ENCODE measurements at regions not wholly inside any gene's neighbourhood (a gene's known extent, or its start where the extent isn't known, plus 50 kb on each side); places are given as distances from the start of the nearest gene placed in this dataset.

DNA sequence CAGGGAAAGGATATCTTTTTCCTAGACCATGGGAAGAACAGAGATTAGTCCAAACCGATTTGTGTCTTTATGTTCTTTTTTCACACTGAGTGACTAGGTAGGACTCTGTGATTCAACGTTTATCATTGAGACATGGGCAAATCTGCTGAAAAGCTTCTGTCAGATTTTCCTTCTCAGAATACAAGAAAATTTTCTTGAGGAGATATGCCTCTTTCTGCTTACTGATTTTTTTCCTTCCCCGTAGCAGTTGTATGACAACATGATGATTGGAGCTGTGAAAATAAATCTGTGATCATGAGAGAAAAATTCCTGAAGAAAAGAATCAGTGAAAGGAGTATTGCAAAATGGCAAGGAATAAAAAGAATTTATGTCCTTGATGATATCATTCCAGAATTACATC lies 130.6 kb upstream of the FAT4 start:
- TF ChIP-seq, protein P1, sequence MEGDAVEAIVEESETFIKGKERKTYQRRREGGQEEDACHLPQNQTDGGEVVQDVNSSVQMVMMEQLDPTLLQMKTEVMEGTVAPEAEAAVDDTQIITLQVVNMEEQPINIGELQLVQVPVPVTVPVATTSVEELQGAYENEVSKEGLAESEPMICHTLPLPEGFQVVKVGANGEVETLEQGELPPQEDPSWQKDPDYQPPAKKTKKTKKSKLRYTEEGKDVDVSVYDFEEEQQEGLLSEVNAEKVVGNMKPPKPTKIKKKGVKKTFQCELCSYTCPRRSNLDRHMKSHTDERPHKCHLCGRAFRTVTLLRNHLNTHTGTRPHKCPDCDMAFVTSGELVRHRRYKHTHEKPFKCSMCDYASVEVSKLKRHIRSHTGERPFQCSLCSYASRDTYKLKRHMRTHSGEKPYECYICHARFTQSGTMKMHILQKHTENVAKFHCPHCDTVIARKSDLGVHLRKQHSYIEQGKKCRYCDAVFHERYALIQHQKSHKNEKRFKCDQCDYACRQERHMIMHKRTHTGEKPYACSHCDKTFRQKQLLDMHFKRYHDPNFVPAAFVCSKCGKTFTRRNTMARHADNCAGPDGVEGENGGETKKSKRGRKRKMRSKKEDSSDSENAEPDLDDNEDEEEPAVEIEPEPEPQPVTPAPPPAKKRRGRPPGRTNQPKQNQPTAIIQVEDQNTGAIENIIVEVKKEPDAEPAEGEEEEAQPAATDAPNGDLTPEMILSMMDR (conservative IDR thresholded peaks at IDR 0.05; ENCODE audit: low read depth, low read length), result no peak
- TF ChIP-seq FOS (IDR thresholded peaks at IDR 0.05; ENCODE audit: low read depth, low read length) (no peak), RCOR1 (IDR thresholded peaks at IDR 0.05; ENCODE audit: insufficient replicate concordance, low read length) (no peak), BHLHE40 (IDR thresholded peaks at IDR 0.05; ENCODE audit: low read depth, low read length) (no peak)

Data from IMR-90 (cell line).